Thyroid gland (tissue), 4 donors: ENCODE measurements at regions not wholly inside any gene's neighbourhood (a gene's known extent, or its start where the extent isn't known, plus 50 kb on each side); places are given as distances from the start of the nearest gene placed in this dataset.

Experiments used
- CTCF ChIP-seq, 6 experiments: fragments of 200-600 bp in 3 of 6; fragments of 450-650 bp in 3 of 6; sonication (generic) in 3 of 6; IDR thresholded peaks; one replicate each; pipeline ENCODE4 v1.5.1; 2016 to 2019; ENCODE audit warnings: antibody characterized with exemption in 6 of 6, mild to moderate bottlenecking in 2 of 6, inconsistent platforms in 1 of 6, moderate library complexity in 1 of 6
- POLR2A ChIP-seq, 2 donors: fragments of 450-650 bp; IDR thresholded peaks; one replicate each; pipeline ENCODE4 v1.6.1; 2017; ENCODE audit warnings: antibody characterized with exemption in 2 of 2, mild to moderate bottlenecking in 2 of 2, moderate library complexity in 1 of 2

GRCh38 chrX:11040405-11040804, 70.7 kb upstream of the HCCS start:
- no peak for TF ChIP-seq CTCF (IDR thresholded peaks at IDR 0.05)
- TF ChIP-seq POLR2A (IDR thresholded peaks at IDR 0.05) = no peak
